HG02970 (cell line): ENCODE measurements at regions not wholly inside any gene's neighbourhood (a gene's known extent, or its start where the extent isn't known, plus 50 kb on each side); places are given as distances from the start of the nearest gene placed in this dataset.

Source experiments
- ATAC-seq: cut with Tn5 transposase; IDR thresholded peaks from one replicate; pipeline ENCODE4 v1.9.1; 2021; ENCODE audit warnings: mild to moderate bottlenecking, moderate library complexity, moderate number of reproducible peaks; ENCODE audit not compliant: unreplicated experiment, low FRiP score

- no peak for ATAC-seq
Observed at GRCh38 chr6:16871047-16871446, 109.8 kb upstream of the ATXN1 start.

GRCh38 chr6:16868968-16869367, 107.7 kb upstream of the ATXN1 start:
- ATAC-seq = no peak

GRCh38 chr6:16857969-16858592, 96.8 kb upstream of the ATXN1 start:
- no peak for ATAC-seq

GRCh38 chr6:16855460-16855859, 94.2 kb upstream of the ATXN1 start:
- no peak for ATAC-seq

GRCh38 chr6:16854986-16855385, 93.7 kb upstream of the ATXN1 start:
- no peak for ATAC-seq

- ATAC-seq = no peak
Observed at GRCh38 chr6:16852671-16853070, 91.4 kb upstream of the ATXN1 start.

GRCh38 chr6:16851758-16852157, 90.5 kb upstream of the ATXN1 start:
- no peak for ATAC-seq

- no peak for ATAC-seq
Observed at GRCh38 chr6:16851044-16851540, 89.8 kb upstream of the ATXN1 start.

GRCh38 chr6:16850681-16851026, 89.4 kb upstream of the ATXN1 start:
- no peak for ATAC-seq

- no peak for ATAC-seq
Observed at GRCh38 chr6:16849988-16850680, 88.9 kb upstream of the ATXN1 start.

GRCh38 chr6:16849280-16849987, 88.2 kb upstream of the ATXN1 start:
- no peak for ATAC-seq

- no peak for ATAC-seq
Observed at GRCh38 chr6:16846399-16846778, 85.1 kb upstream of the ATXN1 start.

GRCh38 chr6:16844183-16844582, 82.9 kb upstream of the ATXN1 start:
- no peak for ATAC-seq

- no peak for ATAC-seq
Observed at GRCh38 chr6:16842676-16843075, 81.4 kb upstream of the ATXN1 start.

- no peak for ATAC-seq
Observed at GRCh38 chr6:16841241-16841640, 80.0 kb upstream of the ATXN1 start.

- ATAC-seq = no peak
Observed at GRCh38 chr6:16840725-16841124, 79.5 kb upstream of the ATXN1 start.

- ATAC-seq = no peak
Observed at GRCh38 chr6:16840291-16840690, 79.0 kb upstream of the ATXN1 start.

- no peak for ATAC-seq
Observed at GRCh38 chr6:16839631-16840179, 78.4 kb upstream of the ATXN1 start.

GRCh38 chr6:16837217-16837972, 76.1 kb upstream of the ATXN1 start:
- no peak for ATAC-seq

- peak; percentile 71 for ATAC-seq
Observed at GRCh38 chr6:16836144-16836981, 75.1 kb upstream of the ATXN1 start.
